OCI-LY7 (cell line): ENCODE measurements at regions not wholly inside any gene's neighbourhood (a gene's known extent, or its start where the extent isn't known, plus 50 kb on each side); places are given as distances from the start of the nearest gene placed in this dataset.
"Not testable (repeated sequence)": the region's sequence is repeated elsewhere in the genome, so short reads cannot be mapped to it uniquely, and the experiment has no call there.

Experiments used
- BruUV-seq: library from RNA; stranded (reverse); fragments of 400-500 nt; replicated peaks from 2 replicates; lab custom pipeline; 2021; lab: Mats Ljungman, UMichigan
- CTCF ChIA-PET: fragments of 300-600 bp; sonication (Branson Sonifier 250); formaldehyde crosslinking; loops from one replicate; lab custom pipeline; 2022; ENCODE audit warnings: antibody characterized with exemption; ENCODE audit not compliant: unreplicated experiment; lab: Charles Lee
- POLR2A ChIA-PET: fragments of 300-600 bp; sonication (Branson Sonifier 250); formaldehyde crosslinking; loops from one replicate; lab custom pipeline; 2022; ENCODE audit warnings: antibody characterized with exemption; lab: Charles Lee
- DNase-seq: peaks from one replicate; pipeline ENCODE4 v3.0.0-alpha.2; 2015; ENCODE audit warnings: low spot score
- H2AFZ ChIP-seq: fragments of 200-600 bp; sonication (generic), shearing (Covaris generic); 2 replicates; pipeline ENCODE4 v1.6.1; 2014; ENCODE audit warnings: mild to moderate bottlenecking, antibody characterized with exemption, low read length, moderate library complexity
- H3K27ac ChIP-seq: fragments of 200-600 bp; sonication (generic); 2 replicates; pipeline ENCODE4 v1.5.1; 2014; ENCODE audit warnings: mixed run types, low read depth, mild to moderate bottlenecking, moderate library complexity, low read length, inconsistent platforms; ENCODE audit not compliant: poor library complexity, severe bottlenecking
- H3K36me3 ChIP-seq: fragments of 200-600 bp; sonication (generic); 2 replicates; pipeline ENCODE4 v1.6.1; 2014; ENCODE audit warnings: mild to moderate bottlenecking, antibody characterized with exemption, low read length, moderate library complexity, mixed read lengths; ENCODE audit not compliant: insufficient read depth
- H3K4me1 ChIP-seq: fragments of 200-600 bp; sonication (generic); 2 replicates; pipeline ENCODE4 v1.5.1; 2014; ENCODE audit warnings: mild to moderate bottlenecking, low read length; ENCODE audit not compliant: insufficient read depth, poor library complexity, severe bottlenecking
- H3K4me2 ChIP-seq: fragments of 200-600 bp; sonication (generic); 2 replicates; pipeline ENCODE4 v1.6.1; 2014; ENCODE audit warnings: mild to moderate bottlenecking, low read length
- H3K4me3 ChIP-seq: fragments of 200-600 bp; sonication (generic); 2 replicates; pipeline ENCODE4 v1.5.1; 2014; ENCODE audit warnings: mild to moderate bottlenecking, low read depth, low read length; ENCODE audit not compliant: poor library complexity, severe bottlenecking
- H3K79me2 ChIP-seq: fragments of 200-600 bp; sonication (generic); 2 replicates; pipeline ENCODE4 v1.6.1; 2016; ENCODE audit warnings: low read depth, mild to moderate bottlenecking, low read length, moderate library complexity, mixed read lengths; ENCODE audit not compliant: insufficient read depth
- H3K9me2 ChIP-seq: fragments of 200-600 bp; sonication (generic); 2 replicates; pipeline ENCODE4 v1.6.1; 2016; ENCODE audit warnings: mild to moderate bottlenecking, low read length, mixed read lengths; ENCODE audit not compliant: insufficient read depth
- H3K9me3 ChIP-seq: fragments of 200-600 bp; sonication (generic); 2 replicates; pipeline ENCODE4 v1.6.1; 2014; ENCODE audit warnings: mild to moderate bottlenecking, mixed run types, low read length, mixed read lengths
- H4K20me1 ChIP-seq: fragments of 200-600 bp; sonication (generic); 2 replicates; pipeline ENCODE4 v1.6.1; 2014; ENCODE audit warnings: mild to moderate bottlenecking, antibody characterized with exemption, low read length, moderate library complexity, mixed read lengths; ENCODE audit not compliant: insufficient read depth
- EZH2phosphoT487 ChIP-seq: fragments of 200-600 bp; sonication (generic); IDR thresholded peaks from 2 replicates; pipeline ENCODE4 v1.6.1; 2018; ENCODE audit warnings: low read depth, borderline replicate concordance, mild to moderate bottlenecking, mixed run types, antibody characterized with exemption, low read length, moderate library complexity, mixed read lengths
- intact Hi-C: fragments of 100-400 bp; cut with micrococcal nuclease; formaldehyde crosslinking; loops from one replicate; pipeline ENCODE4 v1.10.0; 2022; ENCODE audit not compliant: unreplicated experiment
- TF ChIP-seq, protein P1 (sequence below): fragments of 200-600 bp; sonication (generic); conservative IDR thresholded peaks from 2 replicates; pipeline ENCODE4 v1.5.1; 2014; ENCODE audit warnings: mild to moderate bottlenecking, antibody characterized with exemption, low read length, moderate library complexity, mixed read lengths

DNA sequence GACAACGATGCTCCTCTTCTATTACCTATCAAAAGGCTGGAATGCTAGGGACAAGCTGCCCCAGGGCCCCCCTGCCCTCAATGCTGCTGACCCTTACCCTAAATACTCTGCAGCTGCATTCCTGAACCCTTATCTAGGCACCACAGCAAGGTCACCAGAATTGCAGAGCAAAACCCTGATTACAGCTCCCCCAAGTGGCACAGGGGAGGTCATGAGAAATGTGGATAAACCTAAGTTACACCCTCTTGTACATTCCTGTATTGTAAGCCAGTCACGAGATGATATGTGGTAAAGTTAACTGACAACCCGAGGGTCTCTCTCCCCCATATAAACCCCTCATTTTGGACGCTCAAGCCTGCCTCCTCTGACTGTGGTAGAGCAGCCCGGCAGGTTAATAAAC, 411.8 kb upstream of the STXBP6 start:
- Histone ChIP-seq H3K9me2 (no peaks in the 10 kb centered on the region), H3K36me3 (no peaks in the 10 kb centered on the region), H2AFZ (no peak overlapping the region), H4K20me1 (no peaks in the 10 kb centered on the region), H3K9me3 (no peaks in the 10 kb centered on the region), H3K4me2 (no peak overlapping the region), H3K79me2 (no peaks in the 10 kb centered on the region), H3K4me3 (no peak overlapping the region), H3K27ac (no peak overlapping the region), H3K4me1 (no peaks in the 10 kb centered on the region)
- ChIA-PET POLR2A (no interaction called here), CTCF (no interaction called here)
- no peak for DNase-seq
- no TSS peak for BruUV-seq
- intact Hi-C loops = no loop called here
- TF ChIP-seq, protein P1, sequence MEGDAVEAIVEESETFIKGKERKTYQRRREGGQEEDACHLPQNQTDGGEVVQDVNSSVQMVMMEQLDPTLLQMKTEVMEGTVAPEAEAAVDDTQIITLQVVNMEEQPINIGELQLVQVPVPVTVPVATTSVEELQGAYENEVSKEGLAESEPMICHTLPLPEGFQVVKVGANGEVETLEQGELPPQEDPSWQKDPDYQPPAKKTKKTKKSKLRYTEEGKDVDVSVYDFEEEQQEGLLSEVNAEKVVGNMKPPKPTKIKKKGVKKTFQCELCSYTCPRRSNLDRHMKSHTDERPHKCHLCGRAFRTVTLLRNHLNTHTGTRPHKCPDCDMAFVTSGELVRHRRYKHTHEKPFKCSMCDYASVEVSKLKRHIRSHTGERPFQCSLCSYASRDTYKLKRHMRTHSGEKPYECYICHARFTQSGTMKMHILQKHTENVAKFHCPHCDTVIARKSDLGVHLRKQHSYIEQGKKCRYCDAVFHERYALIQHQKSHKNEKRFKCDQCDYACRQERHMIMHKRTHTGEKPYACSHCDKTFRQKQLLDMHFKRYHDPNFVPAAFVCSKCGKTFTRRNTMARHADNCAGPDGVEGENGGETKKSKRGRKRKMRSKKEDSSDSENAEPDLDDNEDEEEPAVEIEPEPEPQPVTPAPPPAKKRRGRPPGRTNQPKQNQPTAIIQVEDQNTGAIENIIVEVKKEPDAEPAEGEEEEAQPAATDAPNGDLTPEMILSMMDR = no peak
- TF ChIP-seq EZH2phosphoT487 = no peak

DNA sequence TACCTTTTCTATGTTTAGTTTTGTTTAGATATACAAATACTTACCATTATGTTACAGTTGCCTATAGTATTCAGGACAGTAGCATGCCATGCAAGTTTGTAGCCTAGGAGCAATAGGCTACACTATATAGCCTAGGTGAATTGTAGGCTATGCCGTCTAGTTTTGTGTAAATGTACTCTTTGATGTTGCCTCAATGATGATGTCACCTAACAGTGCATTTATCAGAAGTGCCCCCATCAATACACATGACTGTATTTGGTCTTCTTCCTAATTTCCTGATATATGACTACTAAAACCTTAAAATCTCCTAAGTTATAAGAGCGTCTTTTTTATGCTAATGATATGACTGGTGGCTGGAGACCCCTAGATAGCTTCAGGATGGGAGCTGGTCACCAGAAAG, 394.4 kb upstream of the STXBP6 start:
- Histone ChIP-seq H3K9me3 (no peaks in the 10 kb centered on the region), H3K4me3 (no peak overlapping the region), H3K27ac (no peak overlapping the region), H3K4me2 (no peak overlapping the region), H3K9me2 (no peaks in the 10 kb centered on the region), H4K20me1 (no peaks in the 10 kb centered on the region), H3K79me2 (no peaks in the 10 kb centered on the region), H2AFZ (no peak overlapping the region), H3K36me3 (no peaks in the 10 kb centered on the region), H3K4me1 (no peaks in the 10 kb centered on the region)
- TF ChIP-seq, protein P1 = no peak
- TF ChIP-seq EZH2phosphoT487 = no peak
- ChIA-PET POLR2A (interaction anchor here (1.3 kb wide), 1 partner anchor 9 kb away, joined by 3 read pairs; no protein-coding TSS in a partner anchor), CTCF (no interaction called here)
- DNase-seq = no peak
- BruUV-seq = no TSS peak
- intact Hi-C loops = no loop called here

DNA sequence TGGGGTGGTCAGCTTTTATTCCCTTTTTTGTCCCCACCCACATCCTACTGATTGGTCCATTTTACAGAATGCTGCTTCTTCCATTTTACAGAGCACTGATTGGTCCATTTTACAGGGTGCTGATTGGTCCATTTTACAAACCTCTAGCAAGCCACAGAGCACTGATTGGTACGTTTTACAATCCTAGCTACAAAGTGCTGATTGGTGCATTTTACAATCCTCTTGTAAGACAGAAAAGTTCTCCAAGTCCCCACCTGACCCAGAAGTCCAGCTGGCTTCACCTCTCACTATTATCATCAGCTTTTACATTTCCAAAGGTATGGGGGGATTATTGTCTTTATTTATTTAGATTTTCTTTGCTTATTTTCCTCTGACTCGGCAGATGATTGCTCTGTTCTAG, 390.4 kb upstream of the STXBP6 start:
- H3K36me3 ChIP-seq, H3K4me3 ChIP-seq, H3K4me1 ChIP-seq, H3K79me2 ChIP-seq, BruUV-seq, H3K27ac ChIP-seq, H3K4me2 ChIP-seq, H3K9me2 ChIP-seq, H2AFZ ChIP-seq, intact Hi-C loops, H3K9me3 ChIP-seq, H4K20me1 ChIP-seq, DNase-seq, CTCF ChIA-PET: not testable (repeated sequence)
- POLR2A ChIA-PET = interaction anchor here (1.0 kb wide), 1 partner anchor 19 kb away, joined by 3 read pairs; no protein-coding TSS in a partner anchor
